C4-2B (cell line): ENCODE measurements at regions not wholly inside any gene's neighbourhood (a gene's known extent, or its start where the extent isn't known, plus 50 kb on each side); places are given as distances from the start of the nearest gene placed in this dataset.

Experiments
- H3K27ac ChIP-seq: fragments of 450-650 bp; 2 replicates; pipeline ENCODE4 v1.5.1; 2017
- ZFX ChIP-seq: fragments of 450-650 bp; IDR thresholded peaks from 2 replicates; pipeline ENCODE4 v1.6.1; 2017
- TF ChIP-seq, protein P1 (sequence below): fragments of 450-650 bp; conservative IDR thresholded peaks from 2 replicates; pipeline ENCODE4 v1.5.1; 2017; ENCODE audit warnings: mild to moderate bottlenecking

DNA sequence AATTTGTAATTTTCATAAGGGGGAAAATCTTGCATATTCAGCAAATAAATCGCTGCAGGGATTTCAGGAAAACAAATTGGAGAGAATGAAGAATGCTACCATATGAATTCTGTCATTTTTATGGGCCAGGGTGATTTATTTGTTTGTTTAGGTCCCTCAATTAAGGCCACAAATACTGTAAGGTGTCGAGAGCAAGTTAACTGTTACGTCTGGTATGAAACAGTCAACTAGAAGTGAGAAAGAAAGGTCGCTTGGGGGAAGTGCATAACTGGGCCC is 166.9 kb upstream of the TSHZ2 start:
- no peak overlapping the region for H3K27ac ChIP-seq
- no peak for TF ChIP-seq ZFX
- TF ChIP-seq, protein P1, sequence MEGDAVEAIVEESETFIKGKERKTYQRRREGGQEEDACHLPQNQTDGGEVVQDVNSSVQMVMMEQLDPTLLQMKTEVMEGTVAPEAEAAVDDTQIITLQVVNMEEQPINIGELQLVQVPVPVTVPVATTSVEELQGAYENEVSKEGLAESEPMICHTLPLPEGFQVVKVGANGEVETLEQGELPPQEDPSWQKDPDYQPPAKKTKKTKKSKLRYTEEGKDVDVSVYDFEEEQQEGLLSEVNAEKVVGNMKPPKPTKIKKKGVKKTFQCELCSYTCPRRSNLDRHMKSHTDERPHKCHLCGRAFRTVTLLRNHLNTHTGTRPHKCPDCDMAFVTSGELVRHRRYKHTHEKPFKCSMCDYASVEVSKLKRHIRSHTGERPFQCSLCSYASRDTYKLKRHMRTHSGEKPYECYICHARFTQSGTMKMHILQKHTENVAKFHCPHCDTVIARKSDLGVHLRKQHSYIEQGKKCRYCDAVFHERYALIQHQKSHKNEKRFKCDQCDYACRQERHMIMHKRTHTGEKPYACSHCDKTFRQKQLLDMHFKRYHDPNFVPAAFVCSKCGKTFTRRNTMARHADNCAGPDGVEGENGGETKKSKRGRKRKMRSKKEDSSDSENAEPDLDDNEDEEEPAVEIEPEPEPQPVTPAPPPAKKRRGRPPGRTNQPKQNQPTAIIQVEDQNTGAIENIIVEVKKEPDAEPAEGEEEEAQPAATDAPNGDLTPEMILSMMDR = no peak

DNA sequence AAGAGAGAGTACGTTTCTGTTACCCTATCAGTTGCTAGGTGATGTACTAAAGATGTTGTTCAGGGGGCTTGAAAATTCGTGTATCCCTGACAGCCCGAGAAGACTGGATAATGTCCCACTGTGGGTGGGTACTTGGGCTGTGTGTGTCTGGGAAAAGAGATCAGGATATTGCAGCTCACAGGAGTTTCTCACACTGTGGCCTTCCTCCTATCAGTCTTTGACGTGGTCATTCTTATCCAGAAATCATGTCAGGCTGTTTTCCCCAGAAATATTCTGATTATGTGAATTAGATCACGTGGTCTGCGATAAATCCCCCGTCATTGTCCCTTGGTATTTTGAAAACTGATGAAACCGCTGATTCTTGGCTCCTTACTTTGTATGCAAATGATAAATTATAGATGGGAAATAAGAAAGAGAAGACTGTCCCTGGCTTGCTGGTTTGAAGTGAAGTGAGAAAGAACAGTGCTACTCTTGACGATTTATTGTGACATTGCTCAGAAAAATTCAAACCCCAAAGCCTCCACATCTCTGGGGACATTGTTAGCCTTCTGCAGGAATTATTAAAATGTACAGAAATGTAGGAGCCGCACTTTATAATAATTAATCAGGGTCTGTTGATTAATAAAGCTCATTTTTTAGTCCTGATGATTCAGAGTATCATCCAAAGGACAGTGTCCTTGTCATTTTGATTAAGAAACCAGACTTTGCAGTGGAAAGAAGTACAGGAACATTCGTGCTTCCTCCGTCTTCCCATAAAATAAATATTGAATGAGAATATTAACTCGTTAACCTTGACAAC is 167.5 kb upstream of the TSHZ2 start:
- TF ChIP-seq, protein P1 = no peak
- TF ChIP-seq ZFX = no peak

DNA sequence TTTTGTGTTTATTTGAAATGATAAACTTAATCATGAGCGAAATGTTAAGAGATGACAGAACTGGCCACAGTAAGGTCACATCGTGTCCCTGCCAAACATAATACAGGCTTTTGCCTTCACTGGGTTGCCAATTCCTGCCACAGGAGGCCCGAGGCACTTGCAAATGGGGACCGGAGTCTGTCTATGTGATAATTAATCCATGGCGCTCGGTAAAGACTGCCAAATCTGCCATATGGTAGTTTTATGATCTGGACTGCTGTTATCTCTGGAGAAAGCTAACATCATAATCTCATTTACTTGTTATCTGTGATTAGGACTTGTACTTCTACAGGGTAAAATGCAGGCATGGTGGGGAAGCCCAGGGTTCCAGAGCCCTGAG is 170.5 kb upstream of the TSHZ2 start:
- TF ChIP-seq, protein P1 = no peak; the same call in 1 of the 2 replicates
- TF ChIP-seq ZFX = no peak
- H3K27ac ChIP-seq = peak overlapping the region; percentile 73; the same call in 1 of the 2 replicates

More for the DNA sequence above, 167.5 kb upstream of the TSHZ2 start:
- no peak overlapping the region for H3K27ac ChIP-seq

DNA sequence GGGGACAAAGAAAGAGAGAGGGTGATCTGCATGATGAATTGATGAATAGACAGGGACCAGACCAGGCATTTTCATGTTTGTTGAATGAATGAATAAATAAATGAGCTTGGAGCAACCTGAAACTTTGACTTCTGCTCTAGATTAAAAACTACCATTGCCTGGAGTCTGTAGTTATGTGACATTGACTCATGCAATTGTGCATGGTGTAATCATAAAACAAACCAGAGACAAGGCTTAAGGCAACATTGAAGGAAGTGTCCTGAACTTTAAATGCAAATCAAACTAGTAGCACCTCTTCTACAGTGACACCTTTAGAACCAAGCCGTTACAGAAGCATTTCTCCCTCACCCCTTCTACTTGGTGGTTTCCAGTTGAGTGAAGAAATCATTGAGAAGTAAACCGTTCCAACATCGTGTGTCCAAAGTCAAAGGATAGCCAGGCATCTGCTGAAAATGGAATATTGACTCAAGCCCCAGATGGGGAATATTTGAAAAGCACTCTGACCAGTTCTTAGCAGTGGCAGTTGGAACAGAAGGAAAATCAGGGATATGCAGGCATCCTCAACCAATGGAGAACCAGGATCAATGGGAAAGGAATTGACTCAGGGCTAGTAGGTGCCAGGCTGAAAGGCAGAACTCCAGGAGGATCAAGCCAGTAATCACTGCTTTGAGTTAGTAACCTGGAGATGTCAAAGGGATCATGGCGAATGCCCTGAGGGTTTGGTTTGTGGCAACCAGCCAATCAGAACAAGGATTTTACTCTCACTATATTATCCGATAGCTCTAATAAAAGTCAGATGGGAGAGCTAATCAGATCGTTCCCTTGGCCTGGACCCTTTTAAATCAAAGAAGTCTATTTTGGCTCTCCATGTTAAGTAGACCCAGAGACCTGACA is 171.2 kb upstream of the TSHZ2 start:
- H3K27ac ChIP-seq = peak overlapping the region; percentile 73; the same call in 1 of the 2 replicates
- TF ChIP-seq, protein P1 = no peak
- no peak for TF ChIP-seq ZFX

DNA sequence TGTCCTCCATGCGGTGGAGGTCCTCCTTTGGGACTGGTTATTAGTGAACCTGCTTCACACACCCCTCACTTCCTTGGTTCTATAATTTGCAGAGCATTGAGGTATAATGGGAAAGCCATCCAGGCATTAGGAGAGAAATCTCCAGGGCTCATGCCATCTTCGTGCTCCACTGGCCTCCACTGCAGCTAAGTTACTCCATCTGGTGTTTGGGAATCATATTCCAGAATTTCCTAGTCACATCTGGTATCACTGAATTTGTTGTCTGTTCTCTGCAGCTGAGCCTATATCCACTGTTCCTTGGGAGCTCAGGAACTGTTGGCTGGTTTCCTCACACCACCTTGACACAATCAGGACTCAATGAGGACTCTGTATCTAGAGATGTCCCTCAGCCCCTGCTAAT is 173.0 kb upstream of the TSHZ2 start:
- H3K27ac ChIP-seq = no peak overlapping the region
- no peak for TF ChIP-seq ZFX
- TF ChIP-seq, protein P1 = no peak

DNA sequence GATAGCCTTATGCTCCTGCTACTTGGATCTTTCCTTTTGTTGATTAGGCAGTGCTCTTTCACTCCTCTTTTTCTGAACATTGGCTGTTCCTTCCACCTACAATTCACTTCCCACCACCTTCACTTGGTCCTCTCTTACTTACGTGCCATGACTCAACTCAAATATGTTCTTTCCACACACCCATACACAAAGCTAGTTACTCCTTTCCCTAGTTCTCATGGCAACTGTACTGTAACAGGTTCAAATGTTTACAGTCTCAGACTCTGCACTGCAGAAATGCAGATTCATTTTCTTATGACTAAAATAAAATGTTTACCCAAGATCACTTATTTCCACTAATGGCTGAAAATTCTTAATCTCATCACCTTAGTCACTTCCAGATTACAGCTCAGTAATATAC is 174.0 kb upstream of the TSHZ2 start:
- TF ChIP-seq, protein P1 = no peak
- TF ChIP-seq ZFX = no peak
- no peak overlapping the region for H3K27ac ChIP-seq

DNA sequence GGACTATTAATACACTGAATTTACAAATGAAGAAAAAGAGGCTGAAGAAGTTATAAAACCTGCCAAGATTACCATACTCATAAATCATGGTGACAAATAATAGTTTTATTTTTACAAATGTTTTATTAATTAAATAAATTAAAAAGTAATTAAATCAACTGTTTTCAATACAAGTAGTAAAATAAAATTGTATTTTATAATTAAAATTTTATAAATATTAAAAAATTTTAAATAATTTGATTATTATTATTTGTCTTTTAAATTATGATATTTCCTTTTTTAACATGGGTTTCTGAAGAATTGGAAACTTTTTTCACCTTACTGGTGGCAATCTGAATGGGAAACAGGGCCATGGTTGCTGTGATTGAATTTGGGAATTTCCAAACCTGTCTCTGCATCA is 177.3 kb upstream of the TSHZ2 start:
- no peak overlapping the region for H3K27ac ChIP-seq
- TF ChIP-seq, protein P1 = no peak
- TF ChIP-seq ZFX = no peak
